ENCODE measurements at regions not wholly inside any gene's neighbourhood (a gene's known extent, or its start where the extent isn't known, plus 50 kb on each side); places are given as distances from the start of the nearest gene placed in this dataset.

- intact Hi-C loops (cut with DNase I), result no loop called here
- Histone ChIP-seq H3K36me3 (ENCODE audit: control insufficient read depth in 2 of 3, insufficient read depth in 3 of 3, low read length in 3 of 3) (no peaks in the 10 kb centered on the region), H3K4me3 (ENCODE audit: low read length in 3 of 3) (no peak overlapping the region), H3K9me3 (ENCODE audit: control insufficient read depth in 2 of 3, insufficient read depth in 1 of 3, low read length in 3 of 3) (no peaks in the 10 kb centered on the region), H3K9ac (ENCODE audit: low read length in 3 of 3) (no peak overlapping the region), H3K27ac (ENCODE audit: low read depth in 2 of 2, low read length in 2 of 2) (no peak overlapping the region), H3K27me3 (ENCODE audit: control insufficient read depth, insufficient read depth, low read length) (no peaks in the 10 kb centered on the region), H3K4me1 (ENCODE audit: control insufficient read depth in 2 of 3, insufficient read depth in 2 of 3, low read depth in 1 of 3, low read length in 3 of 3) (no peaks in the 10 kb centered on the region)
- FAIRE-seq, result no peak
- TF ChIP-seq CTCF (IDR thresholded peaks at IDR 0.05; ENCODE audit: borderline replicate concordance, extremely low read depth, insufficient read depth), result no peak
- no peak for DNase-seq
Measured at GRCh38 chr9:93774331-93775102, 180.6 kb downstream of the BARX1 start.

- no peak for FAIRE-seq
- H3K27ac ChIP-seq (ENCODE audit: low read depth in 2 of 2, low read length in 2 of 2), result no peak overlapping the region
- intact Hi-C loops (cut with DNase I), result no loop called here
Measured at GRCh38 chr9:93771276-93771675, 183.9 kb downstream of the BARX1 start.

GRCh38 chr9:93761822-93762221 lies 185.4 kb downstream of the PHF2 start:
- Histone ChIP-seq H3K4me3 (ENCODE audit: low read length in 3 of 3) (no peak overlapping the region), H3K36me3 (ENCODE audit: control insufficient read depth in 2 of 3, insufficient read depth in 3 of 3, low read length in 3 of 3) (no peaks in the 10 kb centered on the region), H3K27ac (ENCODE audit: low read depth in 2 of 2, low read length in 2 of 2) (no peak overlapping the region), H3K9ac (ENCODE audit: low read length in 3 of 3) (no peak overlapping the region), H3K9me3 (ENCODE audit: control insufficient read depth in 2 of 3, insufficient read depth in 1 of 3, low read length in 3 of 3) (peaks cover 0 to 13% (median 3%) of the 10 kb centered on the region in 3 donors), H3K27me3 (ENCODE audit: control insufficient read depth, insufficient read depth, low read length) (no peaks in the 10 kb centered on the region), H3K4me1 (ENCODE audit: control insufficient read depth in 2 of 3, insufficient read depth in 2 of 3, low read depth in 1 of 3, low read length in 3 of 3) (no peaks in the 10 kb centered on the region)
- DNase-seq (no peak), FAIRE-seq (no peak)
- intact Hi-C loops (cut with DNase I), result no loop called here
- no peak for TF ChIP-seq CTCF (IDR thresholded peaks at IDR 0.05; ENCODE audit: borderline replicate concordance, extremely low read depth, insufficient read depth)

More at GRCh38 chr9:93771276-93771675, 183.9 kb downstream of the BARX1 start:
- H3K9ac ChIP-seq (ENCODE audit: low read length in 3 of 3), result no peak overlapping the region
- H3K27me3 ChIP-seq (ENCODE audit: control insufficient read depth, insufficient read depth, low read length), result no peaks in the 10 kb centered on the region
- H3K4me1 ChIP-seq (ENCODE audit: control insufficient read depth in 2 of 3, insufficient read depth in 2 of 3, low read depth in 1 of 3, low read length in 3 of 3), result no peaks in the 10 kb centered on the region
- H3K9me3 ChIP-seq (ENCODE audit: control insufficient read depth in 2 of 3, insufficient read depth in 1 of 3, low read length in 3 of 3), result peaks cover 0 to 6% (median 0%) of the 10 kb centered on the region in 3 donors
- no peaks in the 10 kb centered on the region for H3K36me3 ChIP-seq (ENCODE audit: control insufficient read depth in 2 of 3, insufficient read depth in 3 of 3, low read length in 3 of 3)
- no peak overlapping the region for H3K4me3 ChIP-seq (ENCODE audit: low read length in 3 of 3)
- TF ChIP-seq CTCF (IDR thresholded peaks at IDR 0.05; ENCODE audit: borderline replicate concordance, extremely low read depth, insufficient read depth), result no peak
- DNase-seq, result no peak

All from kidney (tissue), 13 donors.